Mesenchymal stem cell (in vitro differentiated cells and primary cell): ENCODE measurements at regions not wholly inside any gene's neighbourhood (a gene's known extent, or its start where the extent isn't known, plus 50 kb on each side); places are given as distances from the start of the nearest gene placed in this dataset.

Source experiments
- DNase-seq: peaks from one replicate; pipeline ENCODE4 v3.0.0-alpha.2; 2013
- H2AFZ ChIP-seq: one replicate; pipeline ENCODE4 v1.6.1; 2013; ENCODE audit warnings: low read depth, mild to moderate bottlenecking, control low read depth, inconsistent platforms, low read length, moderate library complexity
- H2AK5ac ChIP-seq: 2 replicates; pipeline ENCODE4 v1.6.1; 2013; ENCODE audit warnings: low read length, moderate library complexity, mild to moderate bottlenecking, inconsistent platforms; ENCODE audit not compliant: severe bottlenecking
- H2BK120ac ChIP-seq: one replicate; pipeline ENCODE4 v1.6.1; 2013; ENCODE audit warnings: low read depth, mild to moderate bottlenecking, inconsistent platforms, low read length, moderate library complexity
- H2BK12ac ChIP-seq, 2 experiments: one replicate each; pipeline ENCODE4 v1.6.1; 2013; ENCODE audit warnings: inconsistent platforms in 2 of 2, low read length in 2 of 2, mild to moderate bottlenecking in 2 of 2, moderate library complexity in 2 of 2, control low read depth in 1 of 2
- H2BK15ac ChIP-seq: one replicate; pipeline ENCODE4 v1.6.1; 2013; ENCODE audit warnings: mild to moderate bottlenecking, low read depth, inconsistent platforms; ENCODE audit not compliant: poor library complexity, severe bottlenecking
- H2BK5ac ChIP-seq: 2 replicates; pipeline ENCODE4 v1.6.1; 2013; ENCODE audit warnings: low read depth, mild to moderate bottlenecking, low read length, control low read depth, inconsistent platforms; ENCODE audit not compliant: poor library complexity, severe bottlenecking
- H3K14ac ChIP-seq, 2 experiments: one replicate each; pipeline ENCODE4 v1.6.1; 2013; ENCODE audit warnings: inconsistent platforms in 2 of 2, low read length in 2 of 2, control low read depth in 1 of 2, mild to moderate bottlenecking in 1 of 2, moderate library complexity in 1 of 2
- H3K18ac ChIP-seq, 2 experiments: one replicate each; pipeline ENCODE4 v1.6.1; 2013; ENCODE audit warnings: inconsistent platforms in 2 of 2, low read length in 2 of 2, control low read depth in 1 of 2, low read depth in 1 of 2, mild to moderate bottlenecking in 1 of 2
- H3K23ac ChIP-seq, 2 experiments: one replicate each; pipeline ENCODE4 v1.6.1; 2013; ENCODE audit warnings: inconsistent platforms in 2 of 2, low read length in 2 of 2, mild to moderate bottlenecking in 2 of 2, moderate library complexity in 2 of 2, control low read depth in 1 of 2
- H3K27ac ChIP-seq: 2 replicates; pipeline ENCODE4 v1.5.1; 2013; ENCODE audit warnings: mild to moderate bottlenecking, moderate library complexity, low read length, control low read depth, inconsistent platforms; ENCODE audit not compliant: poor library complexity, severe bottlenecking
- H3K27me3 ChIP-seq, 2 experiments: 2 replicates each; pipeline versions ENCODE4 v1.6.1 to v1.7.0; 2013; ENCODE audit warnings: low read length in 2 of 2, mild to moderate bottlenecking in 2 of 2, moderate library complexity in 2 of 2, control low read depth in 1 of 2, inconsistent platforms in 1 of 2; ENCODE audit not compliant: control insufficient read depth in 1 of 2, insufficient read depth in 1 of 2
- H3K36me3 ChIP-seq, 2 experiments: 2 replicates each; pipeline versions ENCODE4 v1.6.1 to v1.7.0; 2013; ENCODE audit warnings: low read length in 2 of 2, control low read depth in 1 of 2, inconsistent platforms in 1 of 2, low read depth in 1 of 2, mild to moderate bottlenecking in 1 of 2; ENCODE audit not compliant: insufficient read depth in 2 of 2, control insufficient read depth in 1 of 2
- H3K4ac ChIP-seq, 2 experiments: one replicate each; pipeline ENCODE4 v1.6.1; 2013; ENCODE audit warnings: inconsistent platforms in 2 of 2, low read length in 2 of 2, mild to moderate bottlenecking in 2 of 2, moderate library complexity in 2 of 2, control low read depth in 1 of 2, low read depth in 1 of 2
- H3K4me1 ChIP-seq: 2 replicates; pipeline ENCODE4 v1.6.1; 2013; ENCODE audit warnings: low read depth, low read length, control low read depth; ENCODE audit not compliant: control insufficient read depth, insufficient read depth
- H3K4me2 ChIP-seq: 2 replicates; pipeline ENCODE4 v1.6.1; 2013; ENCODE audit warnings: low read length, mild to moderate bottlenecking, inconsistent platforms; ENCODE audit not compliant: poor library complexity, severe bottlenecking
- H3K4me3 ChIP-seq, 2 experiments: 2 replicates each; pipeline versions ENCODE4 v1.5.1 to v1.7.0; 2013; ENCODE audit warnings: low read length in 2 of 2, mild to moderate bottlenecking in 2 of 2, control low read depth in 1 of 2, low read depth in 1 of 2; ENCODE audit not compliant: insufficient read depth in 1 of 2
- H3K79me1 ChIP-seq: replicated peaks from 2 replicates; pipeline ENCODE4 v1.6.1; 2013; ENCODE audit warnings: mild to moderate bottlenecking, control low read depth, low read length, inconsistent platforms; ENCODE audit not compliant: poor library complexity, severe bottlenecking
- H3K9ac ChIP-seq: 2 replicates; pipeline ENCODE4 v1.7.0; 2013; ENCODE audit warnings: mild to moderate bottlenecking, low read length, moderate library complexity
- H3K9me3 ChIP-seq: 2 replicates; pipeline ENCODE4 v1.7.0; 2013; ENCODE audit warnings: mild to moderate bottlenecking, low read length; ENCODE audit not compliant: control insufficient read depth
- H4K8ac ChIP-seq: one replicate; pipeline ENCODE4 v1.6.1; 2013; ENCODE audit warnings: inconsistent platforms, mild to moderate bottlenecking, low read length, moderate library complexity
- H4K91ac ChIP-seq: one replicate; pipeline ENCODE4 v1.6.1; 2013; ENCODE audit warnings: mild to moderate bottlenecking, low read length, inconsistent platforms
- WGBS: methylation state at CpG from one replicate; pipeline ENCODE4 v1.1.7; 2013; ENCODE audit warnings: mixed read lengths; 5-methylcytosine and 5-hydroxymethylcytosine counted together

DNA sequence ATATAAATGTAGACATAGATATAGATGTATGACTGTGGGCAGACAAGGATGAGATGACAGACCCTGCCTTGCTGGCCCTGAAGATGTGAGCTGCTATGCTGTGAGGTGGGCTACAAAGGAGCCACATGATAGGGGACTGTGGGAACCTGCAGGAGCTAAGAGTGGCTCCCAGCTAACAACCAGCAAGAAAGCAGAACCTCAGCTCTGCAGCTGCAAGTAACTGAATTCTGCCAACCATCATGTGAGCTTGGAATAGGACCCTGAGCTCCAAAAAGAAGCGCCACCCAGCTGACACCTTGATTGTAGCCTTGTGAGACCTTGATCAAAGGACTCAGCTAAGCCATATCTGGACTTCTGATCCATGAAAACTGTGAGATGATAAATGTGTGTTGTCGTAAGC lies 123.3 kb upstream of the GRM7 start:
- Histone ChIP-seq H2BK15ac (no peak overlapping the region), H3K4me1 (no peaks in the 10 kb centered on the region), H3K4me3 (no peak overlapping the region), H2AFZ (no peak overlapping the region), H3K4ac (no peak overlapping the region), H4K91ac (no peak overlapping the region), H3K9ac (no peak overlapping the region), H2BK12ac (no peak overlapping the region), H2BK120ac (no peak overlapping the region), H3K18ac (no peak overlapping the region), H3K27ac (no peak overlapping the region), H3K9me3 (peaks cover 10% of the 10 kb centered on the region), H3K36me3 (no peaks in the 10 kb centered on the region), H4K8ac (no peak overlapping the region), H3K23ac (no peak overlapping the region), H3K79me1 (no peaks in the 10 kb centered on the region), H2AK5ac (no peak overlapping the region), H2BK5ac (no peak overlapping the region), H3K27me3 (no peaks in the 10 kb centered on the region), H3K4me2 (no peak overlapping the region), H3K14ac (no peak overlapping the region)
- 87% methylated on average over 2 of the region's 2 CpGs for WGBS
- no peak for DNase-seq

- no peak overlapping the region for H3K4me2 ChIP-seq
- H2BK12ac ChIP-seq: no peak overlapping the region
- H3K27me3 ChIP-seq: no peaks in the 10 kb centered on the region
- DNase-seq: no peak
- H4K91ac ChIP-seq: no peak overlapping the region
- no peaks in the 10 kb centered on the region for H3K36me3 ChIP-seq
- H2AFZ ChIP-seq: no peak overlapping the region
- H2BK5ac ChIP-seq: no peak overlapping the region
- no peak overlapping the region for H3K14ac ChIP-seq
- H3K18ac ChIP-seq: no peak overlapping the region
- 50% methylated on average over 3 of the region's 3 CpGs for WGBS
- H3K27ac ChIP-seq: no peak overlapping the region
- H3K4ac ChIP-seq: no peak overlapping the region
- no peaks in the 10 kb centered on the region for H3K79me1 ChIP-seq
- H3K4me1 ChIP-seq: no peaks in the 10 kb centered on the region
- H4K8ac ChIP-seq: no peak overlapping the region
- no peak overlapping the region for H3K9ac ChIP-seq
- no peak overlapping the region for H2BK120ac ChIP-seq
- no peak overlapping the region for H3K4me3 ChIP-seq
- no peak overlapping the region for H2BK15ac ChIP-seq
- peaks cover 6% of the 10 kb centered on the region for H3K9me3 ChIP-seq
- H3K23ac ChIP-seq: no peak overlapping the region
- no peak overlapping the region for H2AK5ac ChIP-seq
These were observed 121.6 kb upstream of the GRM7 start for GRCh38 chr3:6739288-6739687.

GRCh38 chr3:6743067-6743720 lies 117.7 kb upstream of the GRM7 start:
- H3K27me3 ChIP-seq: no peaks in the 10 kb centered on the region
- no peaks in the 10 kb centered on the region for H3K36me3 ChIP-seq
- H3K23ac ChIP-seq: no peak overlapping the region
- H2BK12ac ChIP-seq: no peak overlapping the region
- no peak overlapping the region for H3K27ac ChIP-seq
- no peak overlapping the region for H2BK5ac ChIP-seq
- H3K18ac ChIP-seq: no peak overlapping the region
- no peak overlapping the region for H3K4ac ChIP-seq
- DNase-seq: no peak
- H4K91ac ChIP-seq: no peak overlapping the region
- H3K14ac ChIP-seq: no peak overlapping the region
- H2BK120ac ChIP-seq: no peak overlapping the region
- no peaks in the 10 kb centered on the region for H3K4me1 ChIP-seq
- no peak overlapping the region for H3K4me3 ChIP-seq
- H2AFZ ChIP-seq: no peak overlapping the region
- no peak overlapping the region for H3K9ac ChIP-seq
- no peaks in the 10 kb centered on the region for H3K79me1 ChIP-seq
- no peak overlapping the region for H3K4me2 ChIP-seq
- H3K9me3 ChIP-seq: peaks cover 9% of the 10 kb centered on the region
- no peak overlapping the region for H4K8ac ChIP-seq
- WGBS: 71% methylated on average over 7 of the region's 7 CpGs
- H2AK5ac ChIP-seq: no peak overlapping the region
- no peak overlapping the region for H2BK15ac ChIP-seq

DNA sequence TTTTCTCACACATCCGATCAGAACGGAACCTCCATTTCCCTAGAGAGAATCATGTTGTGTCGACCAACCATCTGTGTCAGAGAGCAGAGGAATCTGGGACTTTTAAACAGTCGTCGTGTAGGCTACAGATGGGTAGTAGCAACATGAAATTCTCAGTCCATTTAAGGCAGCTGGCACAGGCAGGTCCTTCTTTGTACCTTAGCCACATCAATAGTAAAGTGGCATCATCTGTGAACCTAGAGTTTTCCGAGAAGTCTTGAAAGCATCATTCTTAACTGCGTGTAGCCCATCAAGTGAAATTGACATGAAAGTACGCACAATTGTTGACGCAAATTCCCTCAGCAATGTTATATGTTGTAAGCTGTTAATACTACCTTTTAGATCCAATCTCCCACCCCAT lies 114.5 kb upstream of the GRM7 start:
- Histone ChIP-seq H2AK5ac (no peak overlapping the region), H3K79me1 (no peaks in the 10 kb centered on the region)
- 89% methylated on average over 9 of the region's 9 CpGs for WGBS

More for the DNA sequence above, 114.5 kb upstream of the GRM7 start:
- Histone ChIP-seq H3K4me1 (no peaks in the 10 kb centered on the region), H3K4ac (no peak overlapping the region), H4K8ac (no peak overlapping the region), H3K9me3 (peaks cover 9% of the 10 kb centered on the region), H2AFZ (no peak overlapping the region), H4K91ac (no peak overlapping the region), H3K27ac (no peak overlapping the region), H2BK15ac (no peak overlapping the region), H2BK5ac (no peak overlapping the region), H3K14ac (no peak overlapping the region), H3K4me3 (no peak overlapping the region), H3K23ac (no peak overlapping the region), H3K9ac (no peak overlapping the region), H2BK12ac (no peak overlapping the region), H2BK120ac (no peak overlapping the region), H3K36me3 (no peaks in the 10 kb centered on the region), H3K18ac (no peak overlapping the region), H3K4me2 (no peak overlapping the region), H3K27me3 (no peaks in the 10 kb centered on the region)
- no peak for DNase-seq
